SK-N-MC (cell line): ENCODE measurements at regions not wholly inside any gene's neighbourhood (a gene's known extent, or its start where the extent isn't known, plus 50 kb on each side); places are given as distances from the start of the nearest gene placed in this dataset.

Experiments used
- DNase-seq: peaks from one replicate; pipeline ENCODE4 v3.0.0-alpha.2; 2011; ENCODE audit warnings: low read depth, low spot score
- H3K27ac ChIP-seq: fragments of 200-600 bp; sonication (generic); 2 replicates; pipeline ENCODE4 v1.5.1; 2016; ENCODE audit warnings: mixed run types
- H3K36me3 ChIP-seq: fragments of 200-600 bp; sonication (generic); 2 replicates; pipeline ENCODE4 v1.6.1; 2017; ENCODE audit warnings: antibody characterized with exemption, low read length, mixed read lengths; ENCODE audit not compliant: insufficient read depth
- H3K4me3 ChIP-seq: fragments of 200-600 bp; sonication (generic); 2 replicates; pipeline ENCODE4 v1.5.1; 2016
- H3K9ac ChIP-seq: fragments of 200-600 bp; sonication (generic); 2 replicates; pipeline ENCODE4 v1.8.0; 2017; ENCODE audit warnings: mixed run types, mixed read lengths; ENCODE audit not compliant: insufficient read length
- H3K9me3 ChIP-seq: fragments of 200-600 bp; sonication (generic); 2 replicates; pipeline ENCODE4 v1.6.1; 2017; ENCODE audit warnings: low read depth, mild to moderate bottlenecking, antibody characterized with exemption, low read length, moderate library complexity, mixed read lengths
- EZH2 ChIP-seq: fragments of 200-600 bp; sonication (generic); IDR thresholded peaks from one replicate; pipeline ENCODE4 v1.6.1; 2017; ENCODE audit warnings: antibody characterized with exemption
- FOXP2 ChIP-seq: optimal IDR thresholded peaks from 2 replicates; pipeline ENCODE3; 2011; ENCODE audit warnings: mild to moderate bottlenecking, moderate library complexity; ENCODE audit not compliant: insufficient read depth; ENCODE audit errors: extremely low read length, control extremely low read depth
- POLR2AphosphoS5 ChIP-seq: IDR thresholded peaks from 2 replicates; pipeline ENCODE4 v1.6.1; 2012; ENCODE audit warnings: mild to moderate bottlenecking, low read depth, low read length, borderline replicate concordance

- no peak for TF ChIP-seq POLR2AphosphoS5
- no peak for TF ChIP-seq FOXP2
- TF ChIP-seq EZH2: no peak
- no peak for DNase-seq
- no peak overlapping the region for H3K27ac ChIP-seq
- H3K9me3 ChIP-seq: no peaks in the 10 kb centered on the region
- H3K36me3 ChIP-seq: no peaks in the 10 kb centered on the region
- H3K9ac ChIP-seq: no peak overlapping the region
- H3K4me3 ChIP-seq: no peak overlapping the region
Observed at GRCh38 chr7:48748081-48748833, 176.1 kb upstream of the CDC14C start.

GRCh38 chr7:48755061-48755555, 169.2 kb upstream of the CDC14C start:
- Histone ChIP-seq H3K9ac (no peak overlapping the region), H3K36me3 (no peaks in the 10 kb centered on the region), H3K9me3 (no peaks in the 10 kb centered on the region), H3K4me3 (no peak overlapping the region), H3K27ac (no peak overlapping the region)
- no peak for TF ChIP-seq EZH2
- no peak for TF ChIP-seq FOXP2
- TF ChIP-seq POLR2AphosphoS5: no peak
- no peak for DNase-seq

GRCh38 chr7:48759431-48760080, 164.8 kb upstream of the CDC14C start:
- Histone ChIP-seq H3K4me3 (no peak overlapping the region), H3K9me3 (no peaks in the 10 kb centered on the region), H3K36me3 (no peaks in the 10 kb centered on the region), H3K9ac (no peak overlapping the region), H3K27ac (no peak overlapping the region)
- TF ChIP-seq FOXP2 (no peak), EZH2 (no peak), POLR2AphosphoS5 (no peak)
- DNase-seq: no peak

- no peak for TF ChIP-seq POLR2AphosphoS5
- no peak for TF ChIP-seq FOXP2
- no peak for TF ChIP-seq EZH2
- Histone ChIP-seq H3K9ac (no peak overlapping the region), H3K36me3 (no peaks in the 10 kb centered on the region), H3K27ac (no peak overlapping the region), H3K9me3 (no peaks in the 10 kb centered on the region), H3K4me3 (no peak overlapping the region)
- DNase-seq: no peak
Observed at GRCh38 chr7:48760528-48761265, 163.7 kb upstream of the CDC14C start.

- Histone ChIP-seq H3K4me3 (no peak overlapping the region), H3K27ac (no peak overlapping the region), H3K36me3 (no peaks in the 10 kb centered on the region), H3K9me3 (no peaks in the 10 kb centered on the region), H3K9ac (no peak overlapping the region)
- TF ChIP-seq FOXP2 (no peak), EZH2 (no peak), POLR2AphosphoS5 (no peak)
- no peak for DNase-seq
Observed at GRCh38 chr7:48780862-48781261, 143.5 kb upstream of the CDC14C start.

- Histone ChIP-seq H3K4me3 (no peak overlapping the region), H3K36me3 (no peaks in the 10 kb centered on the region), H3K9me3 (no peaks in the 10 kb centered on the region), H3K27ac (no peak overlapping the region), H3K9ac (no peak overlapping the region)
- DNase-seq: no peak
- no peak for TF ChIP-seq EZH2
- TF ChIP-seq POLR2AphosphoS5: no peak
- TF ChIP-seq FOXP2: no peak
Observed at GRCh38 chr7:48781752-48782151, 142.6 kb upstream of the CDC14C start.

GRCh38 chr7:48782511-48782910, 141.8 kb upstream of the CDC14C start:
- TF ChIP-seq POLR2AphosphoS5 (no peak), EZH2 (no peak), FOXP2 (no peak)
- no peak overlapping the region for H3K27ac ChIP-seq
- H3K9ac ChIP-seq: no peak overlapping the region
- no peak for DNase-seq
- H3K36me3 ChIP-seq: no peaks in the 10 kb centered on the region
- no peaks in the 10 kb centered on the region for H3K9me3 ChIP-seq
- H3K4me3 ChIP-seq: no peak overlapping the region

- H3K9me3 ChIP-seq: no peaks in the 10 kb centered on the region
- no peaks in the 10 kb centered on the region for H3K36me3 ChIP-seq
- DNase-seq: no peak
- TF ChIP-seq POLR2AphosphoS5: no peak
- no peak overlapping the region for H3K27ac ChIP-seq
- H3K4me3 ChIP-seq: no peak overlapping the region
- no peak overlapping the region for H3K9ac ChIP-seq
Observed at GRCh38 chr7:48786951-48787350, 137.4 kb upstream of the CDC14C start.
